AG08396 (cell line): ENCODE measurements at regions not wholly inside any gene's neighbourhood (a gene's known extent, or its start where the extent isn't known, plus 50 kb on each side); places are given as distances from the start of the nearest gene placed in this dataset.
A peak's percentile ranks its signal among the peaks of the same experiment; 100 is the strongest.

Source experiments
- DNase-seq: peaks from one replicate; pipeline ENCODE4 v3.0.0; 2012; ENCODE audit warnings: low spot score, mixed read lengths

DNA sequence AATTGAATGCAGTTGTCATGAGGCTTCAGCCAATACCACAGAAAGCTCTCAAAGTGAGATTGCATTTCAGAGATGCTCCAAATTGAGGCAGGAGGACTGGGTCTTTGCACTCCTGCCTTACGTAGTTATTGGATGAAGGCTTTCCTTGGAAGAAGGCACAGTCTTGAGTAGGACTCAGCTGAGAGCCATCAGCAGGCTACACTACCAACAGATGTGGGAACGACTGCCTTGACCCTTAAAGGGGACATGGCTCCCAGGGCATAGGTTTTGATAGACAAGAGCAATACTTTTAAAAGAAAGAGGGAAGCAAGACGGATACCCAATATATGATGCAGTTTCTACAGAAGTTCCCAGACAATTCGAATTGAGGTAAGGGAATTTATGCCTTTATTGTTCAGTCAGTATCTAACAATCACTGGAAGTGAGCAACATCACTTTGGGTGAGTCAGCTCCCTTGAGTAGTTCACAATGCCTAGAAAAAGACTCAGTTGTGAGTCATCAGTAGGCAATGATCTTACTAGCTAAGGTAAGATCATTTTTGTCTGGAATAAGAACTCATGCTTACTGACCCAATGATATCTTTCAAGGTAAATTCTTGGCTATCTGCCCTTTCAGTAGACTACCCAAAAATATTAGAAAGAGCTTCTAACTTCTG lies 390.8 kb downstream of the GJA1 start:
- DNase-seq: peak; percentile 43

DNA sequence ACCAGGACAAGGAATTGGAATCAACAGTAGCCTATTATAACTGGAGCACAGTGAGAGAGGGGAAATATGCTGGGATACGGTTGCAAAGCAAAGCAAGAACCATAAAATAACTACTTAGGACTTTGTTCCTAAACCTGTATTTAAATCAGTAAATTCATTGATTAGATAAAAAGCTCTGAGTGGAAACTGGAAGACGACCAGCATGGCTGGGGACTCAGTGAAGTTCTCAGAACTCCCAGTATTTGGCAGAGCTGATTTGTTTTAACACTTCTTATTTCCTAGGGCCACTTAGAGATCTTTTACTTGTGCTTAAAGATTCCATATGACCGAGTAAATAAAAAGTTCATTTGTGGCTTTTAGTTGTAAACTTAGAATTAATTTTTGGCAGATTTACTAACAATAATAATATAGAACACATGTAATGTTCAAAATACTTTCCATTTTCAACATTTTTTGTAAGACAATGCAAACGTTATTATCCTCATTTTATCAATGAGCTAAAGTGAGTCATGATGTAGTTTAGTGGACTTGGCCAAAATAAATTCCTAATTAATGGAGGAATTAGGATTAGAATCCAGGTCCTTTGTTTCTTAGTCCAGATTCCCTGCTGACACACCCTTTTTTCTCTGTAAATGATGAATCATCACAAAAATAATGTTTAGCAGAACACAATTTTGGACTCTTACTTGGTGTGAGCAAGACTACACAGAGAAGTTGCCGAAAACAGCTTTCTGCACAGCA lies 392.9 kb downstream of the GJA1 start:
- DNase-seq: no peak

DNA sequence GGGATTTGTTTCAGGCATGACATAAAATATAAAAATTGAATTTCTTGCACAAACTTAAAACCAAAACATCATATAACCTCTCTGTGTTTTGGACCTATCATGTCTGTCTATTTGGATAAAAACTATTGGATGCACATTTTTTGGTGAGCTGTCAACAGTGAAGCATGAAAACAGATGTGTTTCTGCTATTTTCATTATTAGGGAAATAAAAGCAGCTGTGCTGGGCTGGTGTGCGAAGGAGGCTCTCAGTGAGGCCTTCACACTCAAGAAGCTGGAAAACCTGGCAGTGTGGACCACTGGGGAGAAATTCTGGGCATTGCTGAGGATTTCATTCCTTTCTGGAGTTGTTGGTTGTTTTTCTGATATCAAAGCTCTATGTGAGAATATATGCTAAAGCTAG lies 395.3 kb downstream of the GJA1 start:
- DNase-seq: no peak

DNA sequence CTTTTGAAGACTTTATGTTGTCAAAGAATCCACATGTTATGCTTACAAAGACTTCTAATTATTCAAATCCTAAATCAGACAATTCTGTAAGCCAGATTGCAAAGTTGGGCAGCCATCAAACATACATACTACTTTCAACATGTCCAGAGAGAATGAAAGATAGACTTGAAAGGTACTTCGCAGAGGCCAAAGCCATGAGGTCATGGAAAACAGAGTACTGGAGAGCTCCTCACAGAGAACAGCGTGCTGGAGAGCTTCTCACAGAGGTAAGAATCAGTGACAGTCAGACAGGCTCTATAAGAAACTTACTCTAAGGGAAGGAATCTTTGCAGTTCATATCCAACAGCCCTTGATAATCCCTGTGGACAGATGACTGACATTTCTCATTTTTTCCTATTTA lies 400.2 kb downstream of the GJA1 start:
- no peak for DNase-seq

DNA sequence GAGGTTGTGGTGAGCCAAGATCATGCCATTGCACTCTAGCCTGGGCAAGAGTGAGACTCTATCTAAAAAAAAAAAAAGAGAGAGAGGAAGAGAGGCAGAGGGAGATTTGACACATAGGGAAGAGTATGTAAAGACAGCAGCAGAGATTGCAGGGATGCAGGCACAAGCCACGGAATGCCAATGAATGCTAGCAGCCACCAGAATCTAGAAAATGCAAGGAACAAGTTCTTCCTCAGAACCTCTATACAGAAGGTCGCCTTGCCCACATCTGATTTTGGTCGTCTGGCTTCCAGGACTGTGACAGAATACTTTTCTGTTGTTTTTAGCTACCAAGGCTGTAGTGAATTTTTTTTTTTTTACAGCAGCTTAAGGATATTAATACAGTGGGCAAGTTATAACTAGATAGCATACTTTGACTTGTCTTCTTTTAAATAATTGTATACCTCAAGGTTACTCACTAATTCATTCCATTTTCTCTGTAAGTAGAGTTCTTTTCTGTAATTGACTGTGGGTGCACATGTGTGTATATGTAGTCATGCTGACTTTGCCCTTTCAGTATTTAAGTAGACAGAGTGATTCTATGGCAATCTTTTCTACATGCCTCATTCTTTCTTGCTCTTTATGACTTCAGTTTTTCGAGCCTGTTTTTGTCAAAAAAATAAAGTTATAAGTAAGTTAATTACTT lies 402.2 kb downstream of the GJA1 start:
- DNase-seq: no peak

DNA sequence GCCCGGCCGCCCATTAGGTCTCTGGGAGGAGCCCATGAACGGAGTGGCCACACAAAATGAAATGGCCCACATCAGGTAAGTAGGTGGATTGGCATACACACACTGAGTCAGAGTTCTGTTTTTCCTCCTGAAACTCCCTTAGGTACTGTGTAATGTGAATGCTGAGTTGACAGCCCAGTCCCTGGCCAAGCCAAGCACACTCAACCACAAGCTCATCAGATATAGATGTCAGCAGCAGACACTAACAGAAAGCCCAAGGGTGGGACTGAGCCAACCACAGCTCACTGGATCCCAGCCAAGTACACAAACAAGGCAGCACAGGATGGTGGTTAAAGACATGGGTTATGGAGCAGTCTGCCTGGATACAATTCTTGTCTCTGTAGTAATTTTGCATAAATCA lies 403.4 kb downstream of the GJA1 start:
- DNase-seq: no peak

DNA sequence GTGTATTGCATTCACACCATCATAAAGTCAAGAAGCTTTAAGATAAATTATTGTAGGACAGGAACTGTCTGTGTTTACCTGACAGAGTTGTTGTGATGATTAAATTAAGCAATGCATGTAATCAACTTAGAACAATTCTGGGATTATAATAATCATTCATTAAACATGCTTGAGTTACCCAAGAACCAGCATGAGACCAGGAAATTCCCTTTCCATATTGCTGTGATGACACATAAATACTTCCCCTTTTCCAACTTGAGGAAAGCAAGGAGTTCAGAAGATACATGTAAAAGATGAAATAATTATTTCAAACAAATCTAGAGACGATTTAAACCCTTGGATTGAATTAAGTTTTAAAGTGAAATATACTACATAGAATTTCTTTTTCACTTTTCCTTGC lies 404.4 kb downstream of the GJA1 start:
- DNase-seq: no peak

DNA sequence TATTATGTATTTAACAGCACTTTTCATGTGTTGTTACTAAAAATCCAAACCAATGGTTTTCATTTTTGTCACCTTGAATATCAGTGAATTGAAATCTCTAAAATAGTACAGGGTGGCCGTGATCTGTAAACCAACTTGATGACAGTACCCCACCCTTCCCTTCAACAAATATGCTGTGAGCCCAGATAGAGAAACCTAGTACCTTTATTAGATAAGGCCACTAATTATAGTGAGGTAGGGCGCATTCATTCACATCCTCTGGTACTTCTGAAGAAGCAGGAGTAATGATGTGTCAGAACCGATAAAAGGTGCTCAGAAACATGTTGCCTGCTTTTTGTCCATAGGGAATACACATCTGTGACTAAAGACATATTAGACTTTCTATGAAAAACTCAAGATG lies 409.5 kb downstream of the GJA1 start:
- DNase-seq: no peak

DNA sequence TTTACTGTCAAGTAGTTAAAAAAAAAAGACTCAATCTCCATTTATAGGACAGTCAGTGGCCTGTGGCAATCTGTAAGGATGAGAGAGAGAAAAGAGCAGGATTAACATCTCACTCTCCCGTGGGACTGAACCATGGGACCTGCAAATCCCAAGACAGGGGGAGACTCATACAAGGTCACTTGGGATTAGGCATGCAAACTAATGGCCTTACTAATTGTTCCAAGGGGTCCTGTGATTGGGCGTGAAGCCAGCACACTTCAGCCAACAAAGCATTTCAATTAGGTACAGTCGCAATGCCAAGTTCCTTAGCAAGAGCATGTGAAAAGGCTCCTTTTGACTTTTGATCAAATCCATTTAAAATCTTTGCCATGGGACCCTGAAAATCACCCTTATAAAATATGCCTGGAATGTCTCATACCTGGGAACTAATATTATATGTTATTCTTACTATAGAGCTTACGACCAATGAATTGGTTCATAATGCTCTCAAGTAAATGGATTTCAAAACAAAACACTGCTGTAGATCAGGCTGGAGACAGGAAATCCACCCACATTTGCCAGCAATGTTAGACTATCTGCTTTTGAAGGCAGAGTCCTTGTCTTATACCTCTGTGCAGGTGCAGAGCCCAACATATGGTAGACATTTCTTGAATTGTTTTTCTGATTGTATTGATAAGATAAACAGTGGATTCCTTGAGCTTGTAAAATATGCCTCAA lies 412.5 kb downstream of the GJA1 start:
- no peak for DNase-seq

DNA sequence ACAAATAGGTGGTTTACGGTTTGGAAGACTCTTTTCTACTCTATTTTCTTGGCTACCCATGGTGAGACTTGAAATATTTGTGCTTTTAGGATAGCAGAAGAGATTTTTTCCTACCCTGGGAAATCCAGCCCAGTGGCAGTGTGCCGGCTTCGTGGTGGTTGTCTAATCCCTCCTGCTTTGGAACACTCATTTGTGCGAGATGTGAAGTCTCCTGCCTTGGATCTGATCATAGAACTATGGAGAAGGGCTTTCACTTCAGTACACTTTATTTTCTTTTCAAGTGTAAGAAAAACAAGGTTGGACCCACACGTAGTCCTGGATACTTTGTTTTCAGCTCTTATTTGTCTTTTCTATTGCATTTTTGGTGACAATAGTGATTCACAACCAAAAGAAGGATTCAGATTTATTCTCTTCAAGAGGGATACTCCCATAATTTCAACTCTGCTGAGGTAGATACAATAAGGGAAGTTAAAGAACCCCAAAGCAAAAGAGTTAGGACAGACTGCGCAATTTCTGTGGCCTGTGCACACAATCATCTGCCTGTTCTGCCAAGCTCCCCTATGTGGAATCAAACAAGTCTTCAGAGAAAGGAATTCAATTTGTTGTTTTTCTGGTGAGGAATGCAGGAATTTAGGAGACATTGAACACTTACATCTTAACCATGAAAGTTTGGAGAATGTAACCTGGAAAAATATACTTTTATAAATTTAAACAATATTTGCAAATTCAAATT lies 413.2 kb downstream of the GJA1 start:
- DNase-seq: no peak

DNA sequence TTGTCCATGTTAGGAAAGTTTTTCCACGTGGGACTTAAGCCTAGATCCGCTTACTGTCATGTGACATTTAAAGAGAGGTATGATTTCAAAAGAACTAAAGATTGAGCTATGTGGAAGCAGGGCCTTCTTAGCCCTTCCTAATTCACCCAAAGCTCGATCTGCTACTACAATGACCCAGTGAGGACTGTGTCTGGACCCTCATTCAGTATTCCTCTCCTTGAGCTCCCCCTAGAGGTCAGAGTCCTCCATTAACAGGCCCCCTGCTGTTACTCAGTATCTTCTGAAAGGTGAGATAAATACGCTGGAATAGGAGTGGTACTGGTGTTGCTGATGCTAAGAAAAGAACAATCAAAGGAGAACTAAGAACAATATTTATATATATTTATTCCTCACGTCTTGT lies 414.0 kb downstream of the GJA1 start:
- DNase-seq: peak; percentile 71

DNA sequence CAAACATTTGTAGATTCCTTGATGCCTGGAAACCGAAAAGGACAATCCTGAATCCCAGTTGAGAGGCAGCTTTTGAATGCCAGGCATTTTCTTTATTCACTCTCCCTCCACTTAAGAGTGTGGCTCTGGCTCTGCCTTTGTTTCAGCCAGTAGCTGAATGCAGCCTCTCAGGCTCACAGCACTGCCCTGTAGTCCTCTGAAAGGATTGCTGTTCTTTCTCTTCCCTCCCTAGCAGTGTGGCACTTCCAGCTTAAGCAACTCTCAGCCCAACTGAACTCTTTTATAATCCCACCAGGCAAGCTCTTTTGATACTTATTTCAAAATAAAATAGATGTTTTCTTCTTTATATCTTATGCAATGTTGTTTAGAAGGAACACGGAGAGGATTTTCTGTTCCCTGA lies 415.6 kb downstream of the GJA1 start:
- no peak for DNase-seq

DNA sequence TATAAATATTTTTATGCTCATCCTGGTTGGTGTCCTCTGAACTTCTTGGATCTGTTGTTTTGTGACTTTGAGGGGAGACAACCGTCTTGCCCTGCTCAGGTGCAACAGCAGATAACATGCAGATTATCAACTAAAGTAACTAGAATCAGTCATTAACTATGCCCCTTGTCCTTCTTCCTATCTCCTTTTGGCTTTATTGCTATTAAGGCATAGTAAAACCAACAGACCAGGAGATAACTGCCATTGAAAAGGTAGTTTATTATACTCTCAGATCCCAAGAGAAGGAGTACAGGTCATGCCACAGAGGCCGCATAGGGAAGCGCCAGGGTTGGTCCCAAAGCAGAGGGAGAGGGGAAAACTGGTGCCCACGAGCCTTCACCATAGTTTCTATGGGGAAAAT lies 418.2 kb downstream of the GJA1 start:
- no peak for DNase-seq

DNA sequence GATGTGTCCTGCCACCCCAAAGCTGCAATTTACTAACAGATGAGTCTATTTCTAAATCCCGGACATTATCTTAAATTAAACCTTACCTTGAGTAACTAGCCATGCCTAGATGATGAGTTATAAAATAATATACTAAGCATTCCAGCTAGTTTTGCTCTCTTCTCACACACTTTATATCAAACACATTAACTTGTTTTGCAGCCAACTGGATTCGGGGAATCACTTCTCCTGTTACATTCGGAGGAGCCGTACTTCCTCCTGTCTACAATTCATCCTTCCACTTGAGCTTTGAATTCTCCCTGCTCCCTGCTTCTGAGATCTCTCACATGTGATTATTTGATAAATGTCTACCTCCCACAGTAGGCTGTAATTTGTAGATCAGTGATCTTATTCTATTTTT lies 420.1 kb downstream of the GJA1 start:
- no peak for DNase-seq

DNA sequence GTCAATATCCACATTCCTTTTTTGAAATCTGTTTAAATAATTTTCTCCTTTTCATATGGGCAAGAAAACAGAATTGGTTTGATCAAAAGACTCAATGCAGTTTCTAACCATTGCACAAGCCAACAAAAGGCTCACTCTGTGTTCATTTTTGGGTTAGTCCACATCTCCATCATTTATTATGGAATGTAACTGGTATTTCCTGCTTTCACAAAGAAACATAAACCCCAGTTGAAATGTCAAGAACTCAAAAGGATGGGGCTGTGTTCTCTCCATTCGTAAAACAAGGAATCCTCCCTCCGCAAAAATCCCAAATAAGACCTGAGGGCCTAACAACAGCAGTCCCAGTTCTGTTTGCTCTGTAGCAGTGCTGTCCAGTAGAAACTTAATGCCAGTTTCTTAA lies 420.9 kb downstream of the GJA1 start:
- DNase-seq: no peak

DNA sequence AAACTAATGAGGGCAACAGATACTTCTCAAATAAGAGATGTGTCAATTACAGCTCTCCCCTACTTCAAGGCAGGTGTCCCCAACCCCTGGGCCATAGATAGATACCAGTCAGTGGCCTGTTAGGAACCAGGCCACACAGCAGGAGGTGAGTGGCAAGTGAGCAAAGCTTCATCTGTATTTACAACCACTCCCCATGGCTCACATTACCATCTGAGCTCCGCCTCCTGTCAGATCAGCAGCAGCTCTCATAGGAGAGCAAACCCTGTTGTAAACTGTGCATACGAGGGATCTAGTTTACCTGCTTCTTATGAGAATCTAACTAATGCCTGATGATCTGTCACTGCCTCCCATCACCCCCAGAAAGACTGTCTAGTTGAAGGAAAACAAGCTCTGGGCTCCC lies 422.1 kb downstream of the GJA1 start:
- DNase-seq: no peak

DNA sequence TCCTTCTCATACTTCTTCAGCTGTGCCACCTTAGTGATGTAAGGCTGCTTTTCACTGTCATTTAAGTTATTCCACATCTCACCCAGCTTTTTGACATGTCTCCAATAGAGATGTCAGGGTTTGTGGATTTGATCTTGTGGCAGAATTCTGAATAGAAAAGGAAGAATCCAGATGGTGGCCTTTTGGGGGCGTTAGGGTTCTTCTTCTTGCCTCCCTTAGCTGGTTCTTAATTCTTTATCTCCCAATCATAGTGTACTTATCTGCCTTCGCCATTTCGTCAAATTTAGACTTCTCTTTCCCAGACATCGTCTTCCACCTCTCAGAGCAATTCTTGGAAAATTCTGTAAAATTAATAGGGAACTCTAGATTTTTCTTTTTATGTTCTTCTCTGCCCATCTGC lies 422.9 kb downstream of the GJA1 start:
- DNase-seq: no peak

DNA sequence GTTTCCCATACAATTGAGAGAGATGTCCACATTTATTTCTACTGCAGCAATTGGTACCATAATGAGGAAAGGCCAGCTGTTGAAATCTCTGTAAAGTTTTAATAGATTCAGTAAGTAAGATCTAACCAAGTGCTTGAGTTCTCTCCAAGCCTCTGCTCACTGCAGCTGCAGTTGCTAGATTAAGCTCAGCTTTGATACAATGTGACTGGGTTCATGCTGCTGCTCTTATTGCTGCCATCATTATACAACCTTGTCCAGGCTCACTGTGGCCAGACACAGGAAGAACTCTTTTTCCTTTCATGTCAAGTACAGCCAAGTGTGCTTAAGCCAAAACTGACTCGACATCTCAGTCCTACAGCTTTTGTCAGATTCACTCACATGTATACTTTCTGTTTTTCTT lies 423.5 kb downstream of the GJA1 start:
- no peak for DNase-seq

DNA sequence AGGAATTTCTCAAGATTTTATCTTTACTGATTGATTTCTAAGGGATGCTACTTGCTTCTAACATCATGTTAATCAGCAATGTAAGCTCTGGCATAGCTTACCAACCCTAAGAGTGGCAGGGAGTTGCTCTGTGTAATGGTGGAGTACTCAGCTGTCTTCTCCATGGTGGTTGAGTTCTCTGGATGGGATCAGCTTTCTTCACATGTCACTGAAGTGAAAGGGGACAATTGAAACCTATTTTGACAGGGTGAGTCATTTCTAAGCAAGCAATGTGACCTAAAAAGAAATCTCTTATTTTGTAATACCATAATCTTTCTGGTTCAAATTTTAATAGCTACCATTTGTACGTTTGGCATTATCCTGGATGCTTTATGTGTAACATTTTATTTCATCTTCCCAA lies 430.4 kb downstream of the GJA1 start:
- DNase-seq: no peak

DNA sequence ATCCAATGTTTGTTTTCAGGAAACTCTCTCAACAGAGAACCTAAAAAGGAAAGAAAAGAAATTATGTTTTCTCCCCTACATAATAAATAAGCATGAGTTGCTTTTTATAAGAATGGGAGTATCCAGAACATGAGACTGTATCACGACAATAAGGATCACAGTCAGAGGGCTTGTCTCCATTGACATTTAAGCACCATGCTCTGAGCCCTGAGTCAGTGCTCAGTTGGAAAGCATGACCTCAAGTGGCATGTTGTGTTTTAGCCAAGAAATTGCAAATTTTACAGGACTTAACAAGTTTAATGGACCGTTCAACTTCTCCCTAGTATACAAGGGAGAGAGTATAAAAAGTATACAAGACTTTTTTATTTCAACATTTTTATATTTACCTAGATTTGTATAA lies 431.6 kb downstream of the GJA1 start:
- no peak for DNase-seq

DNA sequence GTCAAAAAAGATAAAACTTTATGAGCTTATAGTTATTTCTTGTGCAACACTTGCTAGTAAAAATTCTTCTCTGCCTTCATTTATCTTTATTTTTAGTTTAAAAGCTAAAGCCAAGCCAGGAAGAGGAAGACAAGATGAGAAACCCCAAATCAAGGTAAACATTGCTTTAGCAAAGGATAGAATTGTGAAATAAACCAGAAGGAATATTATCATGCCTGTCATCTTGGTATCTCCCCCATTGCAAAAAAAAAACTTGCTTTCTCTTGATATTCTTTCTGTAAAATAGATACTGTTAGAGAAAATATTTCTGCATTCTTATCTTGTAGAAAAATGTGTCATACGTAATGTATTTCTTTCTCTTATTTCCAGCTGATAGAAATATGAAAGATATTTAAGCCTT lies 432.8 kb downstream of the GJA1 start:
- no peak for DNase-seq

DNA sequence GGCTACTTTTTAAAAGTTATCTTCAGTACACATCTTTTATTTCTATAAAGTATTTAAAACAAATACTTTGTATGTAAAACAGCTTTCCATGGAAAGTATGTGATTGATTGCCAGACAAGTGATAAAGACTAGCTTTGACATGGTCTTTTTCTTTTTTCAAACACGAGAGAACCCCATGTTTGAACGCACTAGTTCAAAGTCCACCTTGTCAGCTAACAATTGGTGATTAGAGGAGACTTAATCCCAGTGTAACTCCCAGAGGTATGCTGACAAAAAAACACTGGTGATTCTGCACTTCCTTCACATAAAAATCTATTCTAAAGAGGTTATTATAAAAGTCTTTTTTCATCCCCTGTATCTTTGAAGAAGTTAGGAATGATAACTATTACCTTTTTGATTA lies 438.1 kb downstream of the GJA1 start:
- no peak for DNase-seq
